ENCODE measurements at regions not wholly inside any gene's neighbourhood (a gene's known extent, or its start where the extent isn't known, plus 50 kb on each side); places are given as distances from the start of the nearest gene placed in this dataset.

- no peak for TF ChIP-seq CTCF (IDR thresholded peaks at IDR 0.05)
- TF ChIP-seq POLR2A (IDR thresholded peaks at IDR 0.05) = no peak
- TF ChIP-seq POLR2AphosphoS5 (IDR thresholded peaks at IDR 0.05) = no peak
Measured at GRCh38 chr5:158096835-158097234, 237.9 kb upstream of the CLINT1 start.
